Lower lobe of right lung (tissue), 2 donors: ENCODE measurements at regions not wholly inside any gene's neighbourhood (a gene's known extent, or its start where the extent isn't known, plus 50 kb on each side); places are given as distances from the start of the nearest gene placed in this dataset.
A peak's percentile ranks its signal among the peaks of the same experiment; 100 is the strongest.

Experiments
- ATAC-seq, 2 donors: fragments of 200-7000 bp; cut with Tn5 transposase; one replicate each; pipeline ENCODE4 v1.9.1; 2020 to 2022; ENCODE audit warnings: mild to moderate bottlenecking in 2 of 2, moderate library complexity in 2 of 2
- DNase-seq: peaks from one replicate; pipeline ENCODE4 v3.0.0-alpha.2; 2020
- H3K27ac ChIP-seq: fragments of 200-600 bp; one replicate; pipeline ENCODE4 v1.8.0; 2022
- H3K27me3 ChIP-seq: fragments of 200-600 bp; one replicate; pipeline ENCODE4 v1.8.0; 2022; ENCODE audit warnings: low read depth
- H3K36me3 ChIP-seq: fragments of 200-600 bp; one replicate; pipeline ENCODE4 v1.8.0; 2022; ENCODE audit warnings: mild to moderate bottlenecking
- H3K4me1 ChIP-seq: fragments of 200-600 bp; one replicate; pipeline ENCODE4 v1.8.0; 2022
- H3K4me3 ChIP-seq: fragments of 200-600 bp; one replicate; pipeline ENCODE4 v1.8.0; 2022; ENCODE audit warnings: mild to moderate bottlenecking
- H3K9me3 ChIP-seq: fragments of 200-600 bp; one replicate; pipeline ENCODE4 v1.8.0; 2022
- CTCF ChIP-seq: fragments of 200-600 bp; IDR thresholded peaks from one replicate; pipeline ENCODE4 v1.8.0; 2022; ENCODE audit warnings: antibody characterized with exemption, mild to moderate bottlenecking
- intact Hi-C: fragments of 100-400 bp; cut with DNase I; formaldehyde crosslinking; loops from one replicate; pipeline ENCODE4 v1.11.0; 2022
- donor health status: DM: no; HTN: yes; CAD: no; lungs with severe emphysema.

GRCh38 chr1:98468111-98468717 is 193.3 kb upstream of the SNX7 start:
- intact Hi-C loops: loop anchor here (10.0 kb wide), 1 partner anchor 413 kb away; no protein-coding TSS in a partner anchor
- Histone ChIP-seq H3K4me1 (no peaks in the 10 kb centered on the region), H3K27me3 (no peaks in the 10 kb centered on the region), H3K4me3 (no peak overlapping the region), H3K36me3 (no peaks in the 10 kb centered on the region), H3K9me3 (no peaks in the 10 kb centered on the region), H3K27ac (no peak overlapping the region)
- TF ChIP-seq CTCF: peak; percentile 80
- peak in 1 of 2 donors; percentile 55 for ATAC-seq
- DNase-seq: no peak

GRCh38 chr1:98467586-98467985 is 193.9 kb upstream of the SNX7 start:
- H3K36me3 ChIP-seq: no peaks in the 10 kb centered on the region
- H3K9me3 ChIP-seq: no peaks in the 10 kb centered on the region
- H3K27me3 ChIP-seq: no peaks in the 10 kb centered on the region
- H3K27ac ChIP-seq: no peak overlapping the region
- DNase-seq: no peak
- H3K4me3 ChIP-seq: no peak overlapping the region
- no peak for TF ChIP-seq CTCF
- intact Hi-C loops: loop anchor here (10.0 kb wide), 1 partner anchor 413 kb away; no protein-coding TSS in a partner anchor
- no peak for ATAC-seq
- no peaks in the 10 kb centered on the region for H3K4me1 ChIP-seq

GRCh38 chr1:98467122-98467521 is 194.4 kb upstream of the SNX7 start:
- intact Hi-C loops: loop anchor here (10.0 kb wide), 1 partner anchor 412 kb away; no protein-coding TSS in a partner anchor

GRCh38 chr1:98461873-98462385 is 199.6 kb upstream of the SNX7 start:
- ATAC-seq (peak; percentile 41 to 64), DNase-seq (no peak)
- Histone ChIP-seq H3K9me3 (no peaks in the 10 kb centered on the region), H3K27ac (no peak overlapping the region), H3K27me3 (no peaks in the 10 kb centered on the region), H3K4me3 (no peak overlapping the region), H3K36me3 (no peaks in the 10 kb centered on the region), H3K4me1 (no peaks in the 10 kb centered on the region)
- intact Hi-C loops: loop anchor here (10.0 kb wide), 1 partner anchor 407 kb away; no protein-coding TSS in a partner anchor
- no peak for TF ChIP-seq CTCF

More at GRCh38 chr1:98467122-98467521, 194.4 kb upstream of the SNX7 start:
- TF ChIP-seq CTCF: no peak
- Histone ChIP-seq H3K4me1 (no peaks in the 10 kb centered on the region), H3K27ac (no peak overlapping the region), H3K36me3 (no peaks in the 10 kb centered on the region), H3K27me3 (no peaks in the 10 kb centered on the region), H3K4me3 (no peak overlapping the region), H3K9me3 (no peaks in the 10 kb centered on the region)
- DNase-seq (no peak), ATAC-seq (no peak)

- Histone ChIP-seq H3K36me3 (no peaks in the 10 kb centered on the region), H3K27ac (no peak overlapping the region), H3K4me1 (no peaks in the 10 kb centered on the region), H3K27me3 (no peaks in the 10 kb centered on the region), H3K4me3 (no peak overlapping the region), H3K9me3 (no peaks in the 10 kb centered on the region)
- DNase-seq (no peak), ATAC-seq (no peak)
- intact Hi-C loops: loop anchor here (10.0 kb wide), 1 partner anchor 405 kb away; no protein-coding TSS in a partner anchor
- TF ChIP-seq CTCF: no peak
Measured at GRCh38 chr1:98460136-98460535, 201.4 kb upstream of the SNX7 start.
